ENCODE measurements at regions not wholly inside any gene's neighbourhood (a gene's known extent, or its start where the extent isn't known, plus 50 kb on each side); places are given as distances from the start of the nearest gene placed in this dataset.

GRCh38 chr11:31915867-31916266 lies 104.7 kb upstream of the PAX6 start:
- TF ChIP-seq CTCF (conservative IDR thresholded peaks at IDR 0.05; ENCODE audit: low read length) (no peak), EZH2phosphoT487 (IDR thresholded peaks at IDR 0.05; ENCODE audit: borderline replicate concordance, low read depth, low read length) (no peak)
